Gastroesophageal sphincter (tissue), 3 donors: ENCODE measurements at regions not wholly inside any gene's neighbourhood (a gene's known extent, or its start where the extent isn't known, plus 50 kb on each side); places are given as distances from the start of the nearest gene placed in this dataset.

Experiments
- CTCF ChIP-seq, 4 experiments: fragments of 200-600 bp in 2 of 4; fragments of 450-650 bp in 2 of 4; sonication (generic) in 1 of 4; IDR thresholded peaks; one replicate each; pipeline ENCODE4 v1.5.1; 2017 to 2019; ENCODE audit warnings: antibody characterized with exemption in 4 of 4, mild to moderate bottlenecking in 2 of 4, moderate library complexity in 2 of 4
- EP300 ChIP-seq: sonication (generic); formaldehyde crosslinking; IDR thresholded peaks from one replicate; pipeline ENCODE4 v1.6.1; 2017; ENCODE audit warnings: antibody characterized with exemption, mild to moderate bottlenecking
- POLR2A ChIP-seq, 2 donors: fragments of 450-650 bp; IDR thresholded peaks; one replicate each; pipeline ENCODE4 v1.6.1; 2017; ENCODE audit warnings: antibody characterized with exemption in 2 of 2, mild to moderate bottlenecking in 2 of 2, moderate library complexity in 1 of 2
- POLR2AphosphoS5 ChIP-seq: sonication (generic); formaldehyde crosslinking; IDR thresholded peaks from one replicate; pipeline ENCODE4 v1.6.1; 2017; ENCODE audit warnings: antibody characterized with exemption

GRCh38 chrX:94454606-94455005 lies 780.6 kb downstream of the FAM133A start:
- no peak for TF ChIP-seq CTCF (IDR thresholded peaks at IDR 0.05)
- no peak for TF ChIP-seq POLR2AphosphoS5
- TF ChIP-seq POLR2A (IDR thresholded peaks at IDR 0.05), result no peak
- TF ChIP-seq EP300, result no peak
